SK-N-SH treated with all-trans-retinoic acid at 6 μM for 48 hours (cell line): ENCODE measurements at regions not wholly inside any gene's neighbourhood (a gene's known extent, or its start where the extent isn't known, plus 50 kb on each side); places are given as distances from the start of the nearest gene placed in this dataset.

Experiments
- ARNTL ChIP-seq: fragments of 450-650 bp; formaldehyde crosslinking; IDR thresholded peaks from 2 replicates; pipeline ENCODE4 v1.5.0; 2020; ENCODE audit warnings: low read depth, mild to moderate bottlenecking, moderate library complexity, borderline replicate concordance
- ISL1 ChIP-seq: fragments of 250-450 bp; sonication (Bioruptor Pico); IDR thresholded peaks from 2 replicates; pipeline ENCODE4 v2.1.2; 2022; ENCODE audit warnings: mild to moderate bottlenecking, moderate library complexity
- PPARA ChIP-seq: fragments of 250-450 bp; sonication (Bioruptor Pico); IDR thresholded peaks from 2 replicates; pipeline ENCODE4 v1.5.0; 2020; ENCODE audit warnings: mild to moderate bottlenecking, borderline replicate concordance
- RARB ChIP-seq: fragments of 250-450 bp; sonication (Bioruptor Pico); IDR thresholded peaks from 2 replicates; pipeline ENCODE4 v1.8.0; 2021; ENCODE audit warnings: mild to moderate bottlenecking, moderate library complexity
- SNAI2 ChIP-seq: fragments of 250-450 bp; sonication (Bioruptor Pico); IDR thresholded peaks from 2 replicates; pipeline ENCODE4 v1.5.0; 2020; ENCODE audit warnings: mild to moderate bottlenecking, moderate library complexity
- TOX ChIP-seq: fragments of 250-450 bp; sonication (Bioruptor Pico); IDR thresholded peaks from 2 replicates; pipeline ENCODE4 v1.8.0; 2021; ENCODE audit warnings: mild to moderate bottlenecking, moderate library complexity, borderline replicate concordance
- ZFP30 ChIP-seq: fragments of 450-650 bp; formaldehyde crosslinking; IDR thresholded peaks from 2 replicates; pipeline ENCODE4 v1.5.0; 2022; ENCODE audit warnings: mild to moderate bottlenecking, moderate library complexity
- ZNF565 ChIP-seq: fragments of 450-650 bp; formaldehyde crosslinking; conservative IDR thresholded peaks from 2 replicates; pipeline ENCODE4 v1.5.0; 2020; ENCODE audit warnings: low read depth, mild to moderate bottlenecking, moderate library complexity
- ZNF8 ChIP-seq: fragments of 450-650 bp; formaldehyde crosslinking; IDR thresholded peaks from 2 replicates; pipeline ENCODE4 v1.5.0; 2020; ENCODE audit warnings: mild to moderate bottlenecking, moderate library complexity
- TF ChIP-seq, protein P1 (sequence below): fragments of 250-450 bp; sonication (Bioruptor Pico); IDR thresholded peaks from 2 replicates; pipeline ENCODE4 v1.8.0; 2020; ENCODE audit warnings: mild to moderate bottlenecking, moderate library complexity, borderline replicate concordance
- TF ChIP-seq, protein P2 (sequence below): fragments of 250-450 bp; sonication (Bioruptor Pico); IDR thresholded peaks from 2 replicates; pipeline ENCODE4 v1.5.1; 2020; ENCODE audit warnings: low read depth, mild to moderate bottlenecking, moderate library complexity
- TF ChIP-seq, protein P3 (sequence below): fragments of 250-450 bp; sonication (Bioruptor Pico); IDR thresholded peaks from 2 replicates; pipeline ENCODE4 v1.5.1; 2021; ENCODE audit warnings: mild to moderate bottlenecking, moderate library complexity

DNA sequence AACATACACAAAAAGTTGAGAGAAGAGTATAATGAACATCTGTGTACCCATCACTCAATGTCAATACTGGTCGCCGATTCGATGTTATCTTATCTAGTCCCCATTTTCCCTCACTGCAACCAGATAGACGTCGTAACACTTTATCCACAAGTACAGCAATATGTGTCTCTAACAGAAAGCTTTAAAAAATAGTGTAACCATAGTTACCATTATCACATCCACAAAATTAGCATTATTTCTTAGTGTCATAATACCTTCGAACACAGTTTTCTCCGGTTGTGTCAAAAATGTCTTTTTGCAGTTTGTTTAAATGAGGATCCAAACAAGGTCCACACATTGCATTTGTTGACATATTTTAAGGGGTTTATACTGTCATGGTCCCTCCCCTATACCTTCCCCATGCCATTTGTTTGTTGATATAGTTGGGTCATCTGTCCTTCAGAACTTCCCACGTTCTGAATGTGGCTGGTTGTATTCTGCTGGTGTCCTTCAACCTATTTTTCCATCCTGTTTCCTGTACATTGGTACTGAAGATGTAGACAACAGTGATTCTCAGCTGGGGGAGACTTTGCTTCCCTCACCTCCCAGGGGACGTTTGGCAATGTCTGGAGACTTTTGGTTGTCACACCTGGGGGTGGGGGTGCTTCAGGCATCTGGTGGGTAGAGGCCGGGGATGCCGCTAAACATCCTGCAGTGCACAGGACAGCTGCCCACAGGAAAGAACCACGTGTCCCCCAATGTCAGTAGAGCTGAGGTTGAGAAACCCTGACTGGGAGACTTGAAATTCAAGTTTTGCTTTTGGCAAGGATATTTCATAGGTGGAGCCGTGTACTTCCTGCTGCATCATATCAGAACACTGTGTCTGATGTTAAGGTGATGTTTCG is 72.7 kb upstream of the SPRED2 start:
- no peak for TF ChIP-seq ISL1 (CRISPR knock-in tag)
- TF ChIP-seq ARNTL = no peak
- no peak for TF ChIP-seq PPARA
- no peak for TF ChIP-seq SNAI2 (CRISPR knock-in tag)
- TF ChIP-seq TOX (CRISPR knock-in tag) = no peak
- TF ChIP-seq, protein P1, sequence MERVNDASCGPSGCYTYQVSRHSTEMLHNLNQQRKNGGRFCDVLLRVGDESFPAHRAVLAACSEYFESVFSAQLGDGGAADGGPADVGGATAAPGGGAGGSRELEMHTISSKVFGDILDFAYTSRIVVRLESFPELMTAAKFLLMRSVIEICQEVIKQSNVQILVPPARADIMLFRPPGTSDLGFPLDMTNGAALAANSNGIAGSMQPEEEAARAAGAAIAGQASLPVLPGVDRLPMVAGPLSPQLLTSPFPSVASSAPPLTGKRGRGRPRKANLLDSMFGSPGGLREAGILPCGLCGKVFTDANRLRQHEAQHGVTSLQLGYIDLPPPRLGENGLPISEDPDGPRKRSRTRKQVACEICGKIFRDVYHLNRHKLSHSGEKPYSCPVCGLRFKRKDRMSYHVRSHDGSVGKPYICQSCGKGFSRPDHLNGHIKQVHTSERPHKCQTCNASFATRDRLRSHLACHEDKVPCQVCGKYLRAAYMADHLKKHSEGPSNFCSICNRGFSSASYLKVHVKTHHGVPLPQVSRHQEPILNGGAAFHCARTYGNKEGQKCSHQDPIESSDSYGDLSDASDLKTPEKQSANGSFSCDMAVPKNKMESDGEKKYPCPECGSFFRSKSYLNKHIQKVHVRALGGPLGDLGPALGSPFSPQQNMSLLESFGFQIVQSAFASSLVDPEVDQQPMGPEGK = no peak
- TF ChIP-seq ZNF565 (CRISPR knock-in tag) = no peak
- TF ChIP-seq, protein P2, sequence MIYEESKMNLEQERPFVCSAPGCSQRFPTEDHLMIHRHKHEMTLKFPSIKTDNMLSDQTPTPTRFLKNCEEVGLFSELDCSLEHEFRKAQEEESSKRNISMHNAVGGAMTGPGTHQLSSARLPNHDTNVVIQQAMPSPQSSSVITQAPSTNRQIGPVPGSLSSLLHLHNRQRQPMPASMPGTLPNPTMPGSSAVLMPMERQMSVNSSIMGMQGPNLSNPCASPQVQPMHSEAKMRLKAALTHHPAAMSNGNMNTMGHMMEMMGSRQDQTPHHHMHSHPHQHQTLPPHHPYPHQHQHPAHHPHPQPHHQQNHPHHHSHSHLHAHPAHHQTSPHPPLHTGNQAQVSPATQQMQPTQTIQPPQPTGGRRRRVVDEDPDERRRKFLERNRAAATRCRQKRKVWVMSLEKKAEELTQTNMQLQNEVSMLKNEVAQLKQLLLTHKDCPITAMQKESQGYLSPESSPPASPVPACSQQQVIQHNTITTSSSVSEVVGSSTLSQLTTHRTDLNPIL = no peak
- TF ChIP-seq ZFP30 (CRISPR knock-in tag) = no peak
- no peak for TF ChIP-seq ZNF8
- TF ChIP-seq, protein P3, sequence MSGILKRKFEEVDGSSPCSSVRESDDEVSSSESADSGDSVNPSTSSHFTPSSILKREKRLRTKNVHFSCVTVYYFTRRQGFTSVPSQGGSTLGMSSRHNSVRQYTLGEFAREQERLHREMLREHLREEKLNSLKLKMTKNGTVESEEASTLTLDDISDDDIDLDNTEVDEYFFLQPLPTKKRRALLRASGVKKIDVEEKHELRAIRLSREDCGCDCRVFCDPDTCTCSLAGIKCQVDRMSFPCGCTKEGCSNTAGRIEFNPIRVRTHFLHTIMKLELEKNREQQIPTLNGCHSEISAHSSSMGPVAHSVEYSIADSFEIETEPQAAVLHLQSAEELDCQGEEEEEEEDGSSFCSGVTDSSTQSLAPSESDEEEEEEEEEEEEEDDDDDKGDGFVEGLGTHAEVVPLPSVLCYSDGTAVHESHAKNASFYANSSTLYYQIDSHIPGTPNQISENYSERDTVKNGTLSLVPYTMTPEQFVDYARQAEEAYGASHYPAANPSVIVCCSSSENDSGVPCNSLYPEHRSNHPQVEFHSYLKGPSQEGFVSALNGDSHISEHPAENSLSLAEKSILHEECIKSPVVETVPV (CRISPR knock-in tag) = no peak
- TF ChIP-seq RARB (CRISPR knock-in tag) = no peak
